GM12878 (cell line): ENCODE measurements at regions not wholly inside any gene's neighbourhood (a gene's known extent, or its start where the extent isn't known, plus 50 kb on each side); places are given as distances from the start of the nearest gene placed in this dataset.

Experiments used
- ATAC-seq: fragments of 200-7000 bp; cut with Tn5 transposase; 3 replicates; pipeline ENCODE4 v1.9.1; 2020; ENCODE audit warnings: mild to moderate bottlenecking, moderate library complexity
- BruUV-seq: library from RNA; stranded (reverse); fragments of 400-500 nt; replicated peaks from 2 replicates; lab custom pipeline; 2021; lab: Mats Ljungman, UMichigan
- CTCF ChIA-PET: fragments of 300-600 bp; sonication (Branson Sonifier 250); formaldehyde crosslinking; extraction: SDS; loops from one replicate; lab custom pipeline; 2021; ENCODE audit warnings: inconsistent platforms; lab: Yijun Ruan, JAX
- POLR2A ChIA-PET: fragments of 350-600 bp; formaldehyde crosslinking; extraction: SDS; loops from one replicate; lab custom pipeline; 2021; ENCODE audit warnings: inconsistent platforms; lab: Charles Lee
- RAD21 ChIA-PET: fragments of 300-600 bp; sonication (Branson Sonifier 250); formaldehyde crosslinking; loops from one replicate; lab custom pipeline; 2023; ENCODE audit warnings: antibody characterized with exemption; ENCODE audit not compliant: unreplicated experiment; lab: Charles Lee
- SMC1A ChIA-PET: fragments of 300-600 bp; sonication (Branson Sonifier 250); formaldehyde crosslinking; loops from one replicate; lab custom pipeline; 2023; ENCODE audit not compliant: unreplicated experiment, uncharacterized antibody; lab: Charles Lee
- DNase-seq: peaks from one replicate; pipeline ENCODE4 v3.0.0-alpha.2; 2011; ENCODE audit warnings: low read depth, low spot score
- FAIRE-seq: peaks from 3 replicates; lab custom pipeline; 2011; peaks lifted over from hg19 to GRCh38; lab: Jason Lieb, UNC
- H2AFZ ChIP-seq: 2 replicates; pipeline ENCODE4 v1.6.0; 2011; ENCODE audit warnings: low read depth, low read length, control low read depth; ENCODE audit not compliant: control insufficient read depth
- H3K27ac ChIP-seq: 2 replicates; pipeline ENCODE4 v1.5.1; 2011; ENCODE audit warnings: control low read depth; ENCODE audit not compliant: control insufficient read depth, insufficient read depth
- H3K27me3 ChIP-seq, 2 experiments: replicated peaks in 1 of 2; 2 replicates each; pipeline versions ENCODE4 v1.6.0 to v1.6.1; 2011; ENCODE audit warnings: low read length in 1 of 2; ENCODE audit not compliant: control insufficient read depth in 2 of 2, insufficient read depth in 2 of 2
- H3K36me3 ChIP-seq, 2 experiments: 2 replicates each; pipeline ENCODE4 v1.5.1; 2011; ENCODE audit warnings: low read length in 1 of 2; ENCODE audit not compliant: control insufficient read depth in 2 of 2, insufficient read depth in 2 of 2
- H3K4me1 ChIP-seq: 2 replicates; pipeline ENCODE4 v1.6.1; 2011; ENCODE audit warnings: mild to moderate bottlenecking, low read length, moderate library complexity, mixed read lengths; ENCODE audit not compliant: control insufficient read depth, insufficient read depth
- H3K4me2 ChIP-seq: 2 replicates; pipeline ENCODE4 v1.6.0; 2011; ENCODE audit warnings: control low read depth; ENCODE audit not compliant: control insufficient read depth, insufficient read depth
- H3K4me3 ChIP-seq: fragments of 200-600 bp; sonication (generic); 2 replicates; pipeline ENCODE4 v1.5.1; 2016
- H3K79me2 ChIP-seq: 2 replicates; pipeline ENCODE4 v1.6.0; 2011; ENCODE audit warnings: low read length; ENCODE audit not compliant: control insufficient read depth, insufficient read depth
- H3K9ac ChIP-seq: 2 replicates; pipeline ENCODE4 v1.8.0; 2011; ENCODE audit warnings: low read length, control low read depth, mixed read lengths; ENCODE audit not compliant: control insufficient read depth, insufficient read depth
- H3K9me3 ChIP-seq: replicated peaks from 3 replicates; pipeline ENCODE4 v1.5.1; 2011; ENCODE audit warnings: mild to moderate bottlenecking, low read length; ENCODE audit not compliant: control insufficient read depth, insufficient read depth
- H4K20me1 ChIP-seq: 2 replicates; pipeline ENCODE4 v1.6.0; 2011; ENCODE audit not compliant: control insufficient read depth, insufficient read depth
- ATF7 ChIP-seq: fragments of 450-650 bp; IDR thresholded peaks from 2 replicates; pipeline ENCODE4 v1.6.1; 2016; ENCODE audit warnings: low read depth, mild to moderate bottlenecking
- BACH1 ChIP-seq: fragments of 450-650 bp; IDR thresholded peaks from 2 replicates; pipeline ENCODE4 v1.6.1; 2017; ENCODE audit warnings: mild to moderate bottlenecking, borderline replicate concordance
- BCL11A ChIP-seq: IDR thresholded peaks from 2 replicates; pipeline ENCODE4 v1.6.1; 2011; ENCODE audit warnings: low read depth, low read length
- BRCA1 ChIP-seq: IDR thresholded peaks from 2 replicates; pipeline ENCODE4 v1.6.1; 2011; ENCODE audit warnings: low read depth, low read length, improper control_type of control experiment
- CBX5 ChIP-seq: sonication (generic); IDR thresholded peaks from 2 replicates; pipeline ENCODE4 v1.6.1; 2016; ENCODE audit warnings: low read depth, moderate library complexity, mild to moderate bottlenecking, inconsistent platforms
- LARP7 ChIP-seq: fragments of 450-650 bp; IDR thresholded peaks from 2 replicates; pipeline ENCODE4 v1.6.1; 2017; ENCODE audit warnings: mild to moderate bottlenecking
- MXI1 ChIP-seq: fragments of 150-350 bp; IDR thresholded peaks from 2 replicates; pipeline ENCODE4 v1.6.1; 2011; ENCODE audit warnings: low read depth, mild to moderate bottlenecking, inconsistent platforms, low read length, improper control_type of control experiment
- PAX8 ChIP-seq: fragments of 450-650 bp; IDR thresholded peaks from 2 replicates; pipeline ENCODE4 v1.6.1; 2017; ENCODE audit warnings: mild to moderate bottlenecking, moderate library complexity
- POLR2AphosphoS5 ChIP-seq: IDR thresholded peaks from 2 replicates; pipeline ENCODE4 v1.6.1; 2011; ENCODE audit warnings: mild to moderate bottlenecking, low read length, inconsistent platforms
- SMAD1 ChIP-seq: fragments of 450-650 bp; IDR thresholded peaks from 2 replicates; pipeline ENCODE4 v1.6.1; 2018; ENCODE audit warnings: mild to moderate bottlenecking, low read depth; ENCODE audit not compliant: partially characterized antibody
- SMAD5 ChIP-seq: IDR thresholded peaks from 2 replicates; pipeline ENCODE4 v1.6.1; 2016; ENCODE audit warnings: antibody characterized with exemption, low read depth
- TCF7 ChIP-seq: IDR thresholded peaks from 2 replicates; pipeline ENCODE4 v1.6.1; 2014; ENCODE audit warnings: antibody characterized with exemption, borderline replicate concordance
- ZNF384 ChIP-seq: IDR thresholded peaks from 2 replicates; pipeline ENCODE4 v1.6.1; 2012; ENCODE audit warnings: low read depth, mild to moderate bottlenecking, low read length, improper control_type of control experiment, borderline replicate concordance
- WGBS: methylation state at CpG from one replicate; pipeline ENCODE4 v1.1.6; 2016; ENCODE audit warnings: low lambda C conversion rate; ENCODE audit not compliant: insufficient replicate concordance, insufficient coverage; ENCODE audit errors: missing lambda C conversion rate; 5-methylcytosine and 5-hydroxymethylcytosine counted together
- in situ Hi-C: fragments of 300-500 bp; cut with MboI; formaldehyde crosslinking; loops from 9 replicates; pipeline ENCODE4 v1.14.3; 2018; ENCODE audit warnings: mixed read lengths
- intact Hi-C: fragments of 100-400 bp; cut with micrococcal nuclease; formaldehyde crosslinking; loops from one replicate; pipeline ENCODE4 v1.14.2; 2022; ENCODE audit not compliant: unreplicated experiment
- TF ChIP-seq, protein P1 (sequence below): fragments of 450-650 bp; IDR thresholded peaks from 2 replicates; pipeline ENCODE4 v1.6.1; 2017; ENCODE audit warnings: mild to moderate bottlenecking, moderate library complexity
- TF ChIP-seq, protein P2 (sequence below): fragments of 450-650 bp; IDR thresholded peaks from 2 replicates; pipeline ENCODE4 v1.6.1; 2017; ENCODE audit warnings: borderline replicate concordance

DNA sequence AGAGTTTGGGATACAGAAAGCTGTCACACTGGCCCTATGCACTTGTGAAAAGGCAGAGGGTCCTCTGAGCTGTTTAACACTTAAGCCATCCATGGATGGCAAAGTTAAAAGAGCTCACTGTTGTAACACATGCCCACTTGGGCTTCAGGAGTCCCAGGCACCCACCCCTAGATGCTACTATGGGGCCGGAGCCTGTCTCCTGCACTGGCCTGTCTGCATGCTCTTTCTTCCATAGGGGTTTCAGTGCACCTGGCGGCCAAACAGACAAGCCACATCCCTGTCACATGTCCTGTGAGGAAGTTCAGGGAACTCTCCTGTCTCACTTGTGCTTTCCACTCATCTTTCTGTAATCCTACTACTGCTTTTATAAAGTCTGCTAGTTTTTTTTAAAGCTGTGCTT, 2586.0 kb downstream of the PCDH7 start (continued):
- no peak for TF ChIP-seq MXI1
- TF ChIP-seq BCL11A, result no peak
- TF ChIP-seq POLR2AphosphoS5, result no peak
- TF ChIP-seq, all 136 proteins: peak for 0

- no TSS peak for BruUV-seq
- no peak for ATAC-seq
Observed at GRCh38 chr4:33316033-33316432, 2595.9 kb downstream of the PCDH7 start.

More at GRCh38 chr4:33316033-33316432, 2595.9 kb downstream of the PCDH7 start:
- Histone ChIP-seq H3K4me2 (no peak overlapping the region), H3K27ac (no peak overlapping the region), H3K36me3 (no peaks in the 10 kb centered on the region), H4K20me1 (no peaks in the 10 kb centered on the region), H2AFZ (no peak overlapping the region), H3K9me3 (no peaks in the 10 kb centered on the region), H3K9ac (no peak overlapping the region), H3K4me1 (no peaks in the 10 kb centered on the region), H3K79me2 (no peaks in the 10 kb centered on the region), H3K4me3 (no peak overlapping the region), H3K27me3 (no peaks in the 10 kb centered on the region; a peak in 1 of 4 replicates)
- POLR2A ChIA-PET, result no interaction called here
- no peak for FAIRE-seq
- SMC1A ChIA-PET, result no interaction called here
- DNase-seq, result no peak
- 0% methylated on average over 2 of the region's 2 CpGs for WGBS
- CTCF ChIA-PET, result no interaction called here
- in situ Hi-C loops (no loop called here), intact Hi-C loops (no loop called here)
- RAD21 ChIA-PET, result no interaction called here
- TF ChIP-seq, protein P1, sequence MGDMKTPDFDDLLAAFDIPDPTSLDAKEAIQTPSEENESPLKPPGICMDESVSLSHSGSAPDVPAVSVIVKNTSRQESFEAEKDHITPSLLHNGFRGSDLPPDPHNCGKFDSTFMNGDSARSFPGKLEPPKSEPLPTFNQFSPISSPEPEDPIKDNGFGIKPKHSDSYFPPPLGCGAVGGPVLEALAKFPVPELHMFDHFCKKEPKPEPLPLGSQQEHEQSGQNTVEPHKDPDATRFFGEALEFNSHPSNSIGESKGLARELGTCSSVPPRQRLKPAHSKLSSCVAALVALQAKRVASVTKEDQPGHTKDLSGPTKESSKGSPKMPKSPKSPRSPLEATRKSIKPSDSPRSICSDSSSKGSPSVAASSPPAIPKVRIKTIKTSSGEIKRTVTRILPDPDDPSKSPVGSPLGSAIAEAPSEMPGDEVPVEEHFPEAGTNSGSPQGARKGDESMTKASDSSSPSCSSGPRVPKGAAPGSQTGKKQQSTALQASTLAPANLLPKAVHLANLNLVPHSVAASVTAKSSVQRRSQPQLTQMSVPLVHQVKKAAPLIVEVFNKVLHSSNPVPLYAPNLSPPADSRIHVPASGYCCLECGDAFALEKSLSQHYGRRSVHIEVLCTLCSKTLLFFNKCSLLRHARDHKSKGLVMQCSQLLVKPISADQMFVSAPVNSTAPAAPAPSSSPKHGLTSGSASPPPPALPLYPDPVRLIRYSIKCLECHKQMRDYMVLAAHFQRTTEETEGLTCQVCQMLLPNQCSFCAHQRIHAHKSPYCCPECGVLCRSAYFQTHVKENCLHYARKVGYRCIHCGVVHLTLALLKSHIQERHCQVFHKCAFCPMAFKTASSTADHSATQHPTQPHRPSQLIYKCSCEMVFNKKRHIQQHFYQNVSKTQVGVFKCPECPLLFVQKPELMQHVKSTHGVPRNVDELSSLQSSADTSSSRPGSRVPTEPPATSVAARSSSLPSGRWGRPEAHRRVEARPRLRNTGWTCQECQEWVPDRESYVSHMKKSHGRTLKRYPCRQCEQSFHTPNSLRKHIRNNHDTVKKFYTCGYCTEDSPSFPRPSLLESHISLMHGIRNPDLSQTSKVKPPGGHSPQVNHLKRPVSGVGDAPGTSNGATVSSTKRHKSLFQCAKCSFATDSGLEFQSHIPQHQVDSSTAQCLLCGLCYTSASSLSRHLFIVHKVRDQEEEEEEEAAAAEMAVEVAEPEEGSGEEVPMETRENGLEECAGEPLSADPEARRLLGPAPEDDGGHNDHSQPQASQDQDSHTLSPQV, result no peak
- no peak for TF ChIP-seq SMAD1
- TF ChIP-seq, protein P2, sequence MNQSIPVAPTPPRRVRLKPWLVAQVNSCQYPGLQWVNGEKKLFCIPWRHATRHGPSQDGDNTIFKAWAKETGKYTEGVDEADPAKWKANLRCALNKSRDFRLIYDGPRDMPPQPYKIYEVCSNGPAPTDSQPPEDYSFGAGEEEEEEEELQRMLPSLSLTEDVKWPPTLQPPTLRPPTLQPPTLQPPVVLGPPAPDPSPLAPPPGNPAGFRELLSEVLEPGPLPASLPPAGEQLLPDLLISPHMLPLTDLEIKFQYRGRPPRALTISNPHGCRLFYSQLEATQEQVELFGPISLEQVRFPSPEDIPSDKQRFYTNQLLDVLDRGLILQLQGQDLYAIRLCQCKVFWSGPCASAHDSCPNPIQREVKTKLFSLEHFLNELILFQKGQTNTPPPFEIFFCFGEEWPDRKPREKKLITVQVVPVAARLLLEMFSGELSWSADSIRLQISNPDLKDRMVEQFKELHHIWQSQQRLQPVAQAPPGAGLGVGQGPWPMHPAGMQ, result no peak
- TF ChIP-seq CBX5, result no peak
- no peak for TF ChIP-seq PAX8
- TF ChIP-seq ATF7, result no peak
- TF ChIP-seq LARP7, result no peak
- no peak for TF ChIP-seq SMAD5
- TF ChIP-seq BRCA1, result no peak
- TF ChIP-seq TCF7, result no peak
- TF ChIP-seq BACH1, result no peak
- TF ChIP-seq ZNF384, result no peak
- TF ChIP-seq, all 136 proteins: peak for 0
